PC-9 (cell line): ENCODE measurements at regions not wholly inside any gene's neighbourhood (a gene's known extent, or its start where the extent isn't known, plus 50 kb on each side); places are given as distances from the start of the nearest gene placed in this dataset.

Experiments used
- EZH2 ChIP-seq: fragments of 200-600 bp; sonication (generic); IDR thresholded peaks from 2 replicates; pipeline ENCODE4 v1.8.0; 2017; ENCODE audit warnings: antibody characterized with exemption, low read depth
- TF ChIP-seq, protein P1 (sequence below): fragments of 200-600 bp; sonication (generic); conservative IDR thresholded peaks from 2 replicates; pipeline ENCODE4 v1.6.1; 2017; ENCODE audit warnings: mixed run types, antibody characterized with exemption, mild to moderate bottlenecking, moderate library complexity

DNA sequence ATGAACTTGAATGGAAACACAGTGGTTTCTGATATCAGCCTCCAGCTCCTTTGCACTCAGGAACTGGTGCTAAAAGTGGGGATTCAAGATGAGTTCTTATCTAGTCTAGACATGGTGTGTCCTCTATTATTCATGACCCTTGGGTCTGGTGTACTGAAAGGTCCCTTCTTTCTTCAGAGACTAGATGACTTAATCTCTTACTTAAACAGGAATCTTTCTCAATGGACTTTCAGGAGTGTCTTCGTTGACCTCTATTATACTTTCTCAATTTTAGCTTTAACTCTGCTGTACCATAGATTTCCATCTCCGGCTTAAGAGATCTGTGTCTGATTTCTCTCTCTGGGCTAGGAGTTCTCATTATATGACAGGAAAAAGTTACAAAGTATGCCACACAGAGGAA lies 83.5 kb upstream of the INHBA start:
- TF ChIP-seq, protein P1, sequence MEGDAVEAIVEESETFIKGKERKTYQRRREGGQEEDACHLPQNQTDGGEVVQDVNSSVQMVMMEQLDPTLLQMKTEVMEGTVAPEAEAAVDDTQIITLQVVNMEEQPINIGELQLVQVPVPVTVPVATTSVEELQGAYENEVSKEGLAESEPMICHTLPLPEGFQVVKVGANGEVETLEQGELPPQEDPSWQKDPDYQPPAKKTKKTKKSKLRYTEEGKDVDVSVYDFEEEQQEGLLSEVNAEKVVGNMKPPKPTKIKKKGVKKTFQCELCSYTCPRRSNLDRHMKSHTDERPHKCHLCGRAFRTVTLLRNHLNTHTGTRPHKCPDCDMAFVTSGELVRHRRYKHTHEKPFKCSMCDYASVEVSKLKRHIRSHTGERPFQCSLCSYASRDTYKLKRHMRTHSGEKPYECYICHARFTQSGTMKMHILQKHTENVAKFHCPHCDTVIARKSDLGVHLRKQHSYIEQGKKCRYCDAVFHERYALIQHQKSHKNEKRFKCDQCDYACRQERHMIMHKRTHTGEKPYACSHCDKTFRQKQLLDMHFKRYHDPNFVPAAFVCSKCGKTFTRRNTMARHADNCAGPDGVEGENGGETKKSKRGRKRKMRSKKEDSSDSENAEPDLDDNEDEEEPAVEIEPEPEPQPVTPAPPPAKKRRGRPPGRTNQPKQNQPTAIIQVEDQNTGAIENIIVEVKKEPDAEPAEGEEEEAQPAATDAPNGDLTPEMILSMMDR: no peak
- no peak for TF ChIP-seq EZH2
